ENCODE measurements at regions not wholly inside any gene's neighbourhood (a gene's known extent, or its start where the extent isn't known, plus 50 kb on each side); places are given as distances from the start of the nearest gene placed in this dataset.

GRCh38 chr5:175808711-175809110, 62.7 kb upstream of the CPLX2 start:
- DNase-seq (ENCODE audit: low read depth): no peak

- DNase-seq (ENCODE audit: low read depth): no peak
Observed at GRCh38 chr5:175809531-175810121, 61.8 kb upstream of the CPLX2 start.

GRCh38 chr5:175810457-175810856, 60.9 kb upstream of the CPLX2 start:
- DNase-seq (ENCODE audit: low read depth): no peak

- DNase-seq (ENCODE audit: low read depth): no peak
Observed at GRCh38 chr5:175811589-175811988, 59.8 kb upstream of the CPLX2 start.

GRCh38 chr5:175813943-175814630, 57.3 kb upstream of the CPLX2 start:
- DNase-seq (ENCODE audit: low read depth): no peak

- DNase-seq (ENCODE audit: low read depth): no peak
Observed at GRCh38 chr5:175814691-175815090, 56.7 kb upstream of the CPLX2 start.

- no peak for DNase-seq (ENCODE audit: low read depth)
Observed at GRCh38 chr5:175815126-175815913, 56.1 kb upstream of the CPLX2 start.

GRCh38 chr5:175816348-175816747, 55.0 kb upstream of the CPLX2 start:
- DNase-seq (ENCODE audit: low read depth): no peak

GRCh38 chr5:175819090-175819425, 52.3 kb upstream of the CPLX2 start:
- no peak for DNase-seq (ENCODE audit: low read depth)

- DNase-seq (ENCODE audit: low read depth): no peak
Observed at GRCh38 chr5:175820230-175820629, 51.1 kb upstream of the CPLX2 start.
